ENCODE measurements at regions not wholly inside any gene's neighbourhood (a gene's known extent, or its start where the extent isn't known, plus 50 kb on each side); places are given as distances from the start of the nearest gene placed in this dataset.

- no peak for TF ChIP-seq CTCF (conservative IDR thresholded peaks at IDR 0.05 in 1 of 2, IDR thresholded peaks at IDR 0.05 in 1 of 2; ENCODE audit: extremely low read depth in 1 of 2, insufficient read depth in 1 of 2, low read depth in 1 of 2, low read length in 2 of 2)
- no peak for TF ChIP-seq EZH2 (IDR thresholded peaks at IDR 0.05; ENCODE audit: borderline replicate concordance, low read length)
These were observed 50.7 kb upstream of the GPR157 start for GRCh38 chr1:9179463-9180110.

Measured in mammary epithelial cell (primary cell).